HCT116 (cell line): ENCODE measurements at regions not wholly inside any gene's neighbourhood (a gene's known extent, or its start where the extent isn't known, plus 50 kb on each side); places are given as distances from the start of the nearest gene placed in this dataset.

Experiments used
- CTCF ChIP-seq, 3 experiments: fragments of 200-600 bp in 1 of 3; sonication (generic) in 1 of 3; IDR thresholded peaks in 2 of 3; conservative IDR thresholded peaks in 1 of 3; 2 replicates each; pipeline ENCODE4 v1.5.1; 2012 to 2017; ENCODE audit warnings: low read depth in 2 of 3, low read length in 2 of 3, antibody characterized with exemption in 1 of 3, borderline replicate concordance in 1 of 3, control low read depth in 1 of 3, mild to moderate bottlenecking in 1 of 3, mixed read lengths in 1 of 3, mixed run types in 1 of 3, moderate library complexity in 1 of 3; ENCODE audit not compliant: insufficient read depth in 1 of 3
- EZH2 ChIP-seq: fragments of 200-600 bp; sonication (generic); IDR thresholded peaks from 2 replicates; pipeline ENCODE4 v1.6.1; 2017; ENCODE audit warnings: antibody characterized with exemption, mixed run types
- FOSL1 ChIP-seq: IDR thresholded peaks from 2 replicates; pipeline ENCODE4 v1.6.1; 2012; ENCODE audit warnings: low read depth
- POLR2A ChIP-seq: IDR thresholded peaks from 2 replicates; pipeline ENCODE4 v1.7.0; 2011; ENCODE audit warnings: borderline replicate concordance; ENCODE audit not compliant: insufficient read depth, insufficient read length; ENCODE audit errors: extremely low read depth
- SIN3A ChIP-seq: IDR thresholded peaks from 2 replicates; pipeline ENCODE4 v1.6.1; 2012; ENCODE audit warnings: low read depth
- SRF ChIP-seq: IDR thresholded peaks from 2 replicates; pipeline ENCODE4 v1.6.1; 2012; ENCODE audit warnings: low read depth

- TF ChIP-seq FOSL1 (no peak), CTCF (IDR thresholded peaks at IDR 0.05 in 2 of 3, conservative IDR thresholded peaks at IDR 0.05 in 1 of 3; ENCODE audit: borderline replicate concordance in 1 of 3, insufficient read depth in 1 of 3, low read depth in 2 of 3, low read length in 2 of 3) (no peak), SRF (no peak), SIN3A (no peak), POLR2A (no peak), EZH2 (no peak)
These were observed 218.4 kb downstream of the BCAS1 start for GRCh38 chr20:53852014-53852413.
